Hepatocyte (in vitro differentiated cells): ENCODE measurements at regions not wholly inside any gene's neighbourhood (a gene's known extent, or its start where the extent isn't known, plus 50 kb on each side); places are given as distances from the start of the nearest gene placed in this dataset.

Source experiments
- DNase-seq: peaks from one replicate; pipeline ENCODE4 v3.0.0-alpha.2; 2016; ENCODE audit warnings: low spot score
- H2AFZ ChIP-seq: fragments of 200-600 bp; sonication (generic); 2 replicates; pipeline ENCODE4 v1.6.0; 2016; ENCODE audit warnings: antibody characterized with exemption, mild to moderate bottlenecking
- H3K27ac ChIP-seq: fragments of 200-600 bp; sonication (generic); 2 replicates; pipeline ENCODE4 v1.5.1; 2016; ENCODE audit warnings: mild to moderate bottlenecking
- H3K27me3 ChIP-seq: fragments of 200-600 bp; sonication (generic); 2 replicates; pipeline ENCODE4 v1.6.1; 2016
- H3K36me3 ChIP-seq: fragments of 200-600 bp; sonication (generic); replicated peaks from 2 replicates; pipeline ENCODE4 v1.5.1; 2016; ENCODE audit warnings: low read depth; ENCODE audit not compliant: insufficient read depth
- H3K4me1 ChIP-seq: fragments of 200-600 bp; sonication (generic); 2 replicates; pipeline ENCODE4 v1.5.1; 2016; ENCODE audit warnings: mild to moderate bottlenecking, moderate library complexity; ENCODE audit not compliant: insufficient read depth
- H3K4me2 ChIP-seq: fragments of 200-600 bp; sonication (generic); 2 replicates; pipeline ENCODE4 v1.6.0; 2016
- H3K4me3 ChIP-seq: fragments of 200-600 bp; sonication (generic); 2 replicates; pipeline ENCODE4 v1.5.1; 2016; ENCODE audit warnings: mild to moderate bottlenecking
- H3K79me2 ChIP-seq: fragments of 200-600 bp; sonication (generic); 2 replicates; pipeline ENCODE4 v1.6.0; 2017; ENCODE audit warnings: mild to moderate bottlenecking
- H3K9me2 ChIP-seq: fragments of 200-600 bp; sonication (generic); replicated peaks from 2 replicates; pipeline ENCODE4 v1.6.0; 2017; ENCODE audit warnings: mild to moderate bottlenecking; ENCODE audit not compliant: insufficient read depth
- H3K9me3 ChIP-seq: fragments of 200-600 bp; sonication (generic); 2 replicates; pipeline ENCODE4 v1.5.1; 2016; ENCODE audit warnings: low read depth, mild to moderate bottlenecking
- H4K20me1 ChIP-seq: fragments of 200-600 bp; sonication (generic); 2 replicates; pipeline ENCODE4 v1.6.0; 2016; ENCODE audit warnings: mild to moderate bottlenecking; ENCODE audit not compliant: insufficient read depth, poor library complexity, severe bottlenecking
- EZH2 ChIP-seq: fragments of 200-600 bp; sonication (generic); IDR thresholded peaks from 2 replicates; pipeline ENCODE4 v1.6.1; 2016; ENCODE audit warnings: antibody characterized with exemption, mild to moderate bottlenecking, borderline replicate concordance
- EZH2phosphoT487 ChIP-seq: fragments of 200-600 bp; sonication (generic); IDR thresholded peaks from one replicate; pipeline ENCODE4 v1.6.1; 2018; ENCODE audit warnings: antibody characterized with exemption, mild to moderate bottlenecking, low read depth, moderate library complexity; ENCODE audit not compliant: unreplicated experiment, severe bottlenecking
- WGBS: methylation state at CpG from one replicate; pipeline ENCODE4 v1.1.6; 2016; ENCODE audit warnings: low lambda C conversion rate; ENCODE audit errors: missing lambda C conversion rate; 5-methylcytosine and 5-hydroxymethylcytosine counted together
- TF ChIP-seq, protein P1 (sequence below): fragments of 200-600 bp; sonication (generic); IDR thresholded peaks from 2 replicates; pipeline ENCODE4 v1.5.1; 2016; ENCODE audit warnings: antibody characterized with exemption, mild to moderate bottlenecking; ENCODE audit not compliant: poor library complexity

GRCh38 chr6:112590326-112590725 is 243.2 kb downstream of the RFPL4B start:
- H3K9me3 ChIP-seq, result peaks cover 4% of the 10 kb centered on the region
- no peaks in the 10 kb centered on the region for H3K36me3 ChIP-seq
- no peak overlapping the region for H2AFZ ChIP-seq
- no peaks in the 10 kb centered on the region for H3K27me3 ChIP-seq
- H4K20me1 ChIP-seq, result no peaks in the 10 kb centered on the region
- H3K79me2 ChIP-seq, result no peaks in the 10 kb centered on the region
- no peak overlapping the region for H3K27ac ChIP-seq
- DNase-seq, result no peak
- no peaks in the 10 kb centered on the region for H3K9me2 ChIP-seq
- H3K4me2 ChIP-seq, result no peak overlapping the region
- H3K4me3 ChIP-seq, result no peak overlapping the region
- no peaks in the 10 kb centered on the region for H3K4me1 ChIP-seq
- WGBS, result 84% methylated on average over 3 of the region's 3 CpGs
- no peak for TF ChIP-seq EZH2phosphoT487
- TF ChIP-seq, protein P1, sequence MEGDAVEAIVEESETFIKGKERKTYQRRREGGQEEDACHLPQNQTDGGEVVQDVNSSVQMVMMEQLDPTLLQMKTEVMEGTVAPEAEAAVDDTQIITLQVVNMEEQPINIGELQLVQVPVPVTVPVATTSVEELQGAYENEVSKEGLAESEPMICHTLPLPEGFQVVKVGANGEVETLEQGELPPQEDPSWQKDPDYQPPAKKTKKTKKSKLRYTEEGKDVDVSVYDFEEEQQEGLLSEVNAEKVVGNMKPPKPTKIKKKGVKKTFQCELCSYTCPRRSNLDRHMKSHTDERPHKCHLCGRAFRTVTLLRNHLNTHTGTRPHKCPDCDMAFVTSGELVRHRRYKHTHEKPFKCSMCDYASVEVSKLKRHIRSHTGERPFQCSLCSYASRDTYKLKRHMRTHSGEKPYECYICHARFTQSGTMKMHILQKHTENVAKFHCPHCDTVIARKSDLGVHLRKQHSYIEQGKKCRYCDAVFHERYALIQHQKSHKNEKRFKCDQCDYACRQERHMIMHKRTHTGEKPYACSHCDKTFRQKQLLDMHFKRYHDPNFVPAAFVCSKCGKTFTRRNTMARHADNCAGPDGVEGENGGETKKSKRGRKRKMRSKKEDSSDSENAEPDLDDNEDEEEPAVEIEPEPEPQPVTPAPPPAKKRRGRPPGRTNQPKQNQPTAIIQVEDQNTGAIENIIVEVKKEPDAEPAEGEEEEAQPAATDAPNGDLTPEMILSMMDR, result no peak
- no peak for TF ChIP-seq EZH2

DNA sequence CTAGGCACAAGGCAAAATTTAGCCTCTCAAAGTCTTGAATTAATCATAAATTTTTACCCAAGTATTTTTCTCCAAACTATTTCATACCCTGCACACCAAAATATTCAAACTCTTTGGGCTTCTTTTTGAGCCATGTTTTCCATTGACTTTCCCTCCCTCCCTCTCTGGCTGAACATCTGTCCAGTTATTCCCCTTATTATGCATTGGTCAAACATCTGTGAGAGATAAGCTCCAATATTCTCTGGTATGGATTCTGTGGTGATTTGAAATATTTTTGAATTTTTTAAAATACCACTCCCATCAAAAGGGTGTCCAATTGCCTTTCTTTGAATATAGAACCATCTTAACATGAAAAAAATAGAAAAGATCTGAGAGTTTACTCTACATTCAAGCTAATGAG is 244.2 kb downstream of the RFPL4B start:
- Histone ChIP-seq H3K4me1 (no peaks in the 10 kb centered on the region), H3K4me3 (no peak overlapping the region), H3K79me2 (no peaks in the 10 kb centered on the region), H3K9me3 (peaks cover 4% of the 10 kb centered on the region), H3K27ac (no peak overlapping the region), H2AFZ (no peak overlapping the region), H4K20me1 (no peaks in the 10 kb centered on the region), H3K27me3 (no peaks in the 10 kb centered on the region), H3K9me2 (no peaks in the 10 kb centered on the region), H3K36me3 (no peaks in the 10 kb centered on the region), H3K4me2 (no peak overlapping the region)
- no peak for DNase-seq
- TF ChIP-seq EZH2phosphoT487 (no peak), EZH2 (no peak)
- TF ChIP-seq, protein P1, result no peak

- H3K27ac ChIP-seq, result no peak overlapping the region
- no peaks in the 10 kb centered on the region for H4K20me1 ChIP-seq
- no peaks in the 10 kb centered on the region for H3K36me3 ChIP-seq
- H3K4me3 ChIP-seq, result no peak overlapping the region
- peaks cover 4% of the 10 kb centered on the region for H3K9me3 ChIP-seq
- TF ChIP-seq EZH2phosphoT487 (no peak), EZH2 (no peak)
- TF ChIP-seq, protein P1, result no peak
- H3K79me2 ChIP-seq, result no peaks in the 10 kb centered on the region
- no peak for DNase-seq
- H3K27me3 ChIP-seq, result no peaks in the 10 kb centered on the region
- H2AFZ ChIP-seq, result no peak overlapping the region
- no peak overlapping the region for H3K4me2 ChIP-seq
- H3K9me2 ChIP-seq, result no peaks in the 10 kb centered on the region
- no peaks in the 10 kb centered on the region for H3K4me1 ChIP-seq
These were observed 245.0 kb downstream of the RFPL4B start for GRCh38 chr6:112592159-112592558.
